ENCODE measurements at regions not wholly inside any gene's neighbourhood (a gene's known extent, or its start where the extent isn't known, plus 50 kb on each side); places are given as distances from the start of the nearest gene placed in this dataset.
"Not testable (repeated sequence)": the region's sequence is repeated elsewhere in the genome, so short reads cannot be mapped to it uniquely, and the experiment has no call there.

DNA sequence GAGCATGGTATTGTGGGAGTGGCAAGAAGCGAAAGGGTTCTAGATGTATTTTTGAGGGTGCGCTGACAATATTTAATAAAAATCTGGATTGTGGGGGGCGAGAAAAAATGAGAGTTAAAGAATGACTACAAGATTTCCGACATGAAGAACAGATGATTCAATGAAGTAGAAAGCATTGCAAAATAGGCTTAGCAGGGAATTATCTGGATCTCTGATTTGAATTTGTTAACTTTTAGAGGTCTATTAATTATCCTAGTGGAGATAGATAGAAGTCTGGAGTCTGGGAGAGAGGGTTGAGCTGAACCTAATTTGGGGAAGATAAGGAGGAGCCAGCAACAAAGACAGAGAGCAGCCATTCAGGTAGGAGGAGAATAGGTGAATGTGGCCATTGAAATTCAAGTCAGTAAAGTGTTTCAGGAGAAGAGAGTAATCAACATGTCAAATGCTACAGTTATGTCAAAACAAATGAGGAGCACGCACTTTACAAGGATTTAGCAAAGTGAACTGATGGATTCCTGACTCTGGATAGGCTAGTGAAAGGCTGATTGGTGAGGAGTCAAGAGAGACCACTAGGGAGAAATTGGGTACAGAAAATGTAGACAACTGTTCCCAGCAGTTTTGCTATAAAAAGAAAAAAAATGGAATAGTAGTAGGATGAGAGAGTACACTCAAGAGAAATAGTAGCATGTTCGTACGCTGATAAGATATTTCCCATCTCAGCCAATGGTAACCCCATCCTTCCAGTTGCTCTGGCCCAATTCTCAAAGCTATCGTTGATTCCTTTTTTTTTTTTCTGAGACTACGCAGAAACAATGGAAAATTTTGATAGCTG, 393.2 kb upstream of the CXADR start:
- 82% methylated on average over 9 of the region's 9 CpGs for WGBS
- intact Hi-C loops (cut with DNase I), result no loop called here
- Histone ChIP-seq H3K27me3 (replicated peaks; ENCODE audit: insufficient read depth) (no peaks in the 10 kb centered on the region), H3K9me3 (no peaks in the 10 kb centered on the region), H3K4me3 (no peak overlapping the region), H3K4me1 (replicated peaks) (peaks cover 4% of the 10 kb centered on the region), H3K27ac (no peak overlapping the region), H3K36me3 (no peaks in the 10 kb centered on the region)
- TF ChIP-seq, protein P1, sequence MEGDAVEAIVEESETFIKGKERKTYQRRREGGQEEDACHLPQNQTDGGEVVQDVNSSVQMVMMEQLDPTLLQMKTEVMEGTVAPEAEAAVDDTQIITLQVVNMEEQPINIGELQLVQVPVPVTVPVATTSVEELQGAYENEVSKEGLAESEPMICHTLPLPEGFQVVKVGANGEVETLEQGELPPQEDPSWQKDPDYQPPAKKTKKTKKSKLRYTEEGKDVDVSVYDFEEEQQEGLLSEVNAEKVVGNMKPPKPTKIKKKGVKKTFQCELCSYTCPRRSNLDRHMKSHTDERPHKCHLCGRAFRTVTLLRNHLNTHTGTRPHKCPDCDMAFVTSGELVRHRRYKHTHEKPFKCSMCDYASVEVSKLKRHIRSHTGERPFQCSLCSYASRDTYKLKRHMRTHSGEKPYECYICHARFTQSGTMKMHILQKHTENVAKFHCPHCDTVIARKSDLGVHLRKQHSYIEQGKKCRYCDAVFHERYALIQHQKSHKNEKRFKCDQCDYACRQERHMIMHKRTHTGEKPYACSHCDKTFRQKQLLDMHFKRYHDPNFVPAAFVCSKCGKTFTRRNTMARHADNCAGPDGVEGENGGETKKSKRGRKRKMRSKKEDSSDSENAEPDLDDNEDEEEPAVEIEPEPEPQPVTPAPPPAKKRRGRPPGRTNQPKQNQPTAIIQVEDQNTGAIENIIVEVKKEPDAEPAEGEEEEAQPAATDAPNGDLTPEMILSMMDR (IDR thresholded peaks at IDR 0.05), result no peak
- TF ChIP-seq POLR2AphosphoS5 (IDR thresholded peaks at IDR 0.05) (no peak), POLR2A (IDR thresholded peaks at IDR 0.05) (no peak)
- no peak for DNase-seq (ENCODE audit: low spot score)

DNA sequence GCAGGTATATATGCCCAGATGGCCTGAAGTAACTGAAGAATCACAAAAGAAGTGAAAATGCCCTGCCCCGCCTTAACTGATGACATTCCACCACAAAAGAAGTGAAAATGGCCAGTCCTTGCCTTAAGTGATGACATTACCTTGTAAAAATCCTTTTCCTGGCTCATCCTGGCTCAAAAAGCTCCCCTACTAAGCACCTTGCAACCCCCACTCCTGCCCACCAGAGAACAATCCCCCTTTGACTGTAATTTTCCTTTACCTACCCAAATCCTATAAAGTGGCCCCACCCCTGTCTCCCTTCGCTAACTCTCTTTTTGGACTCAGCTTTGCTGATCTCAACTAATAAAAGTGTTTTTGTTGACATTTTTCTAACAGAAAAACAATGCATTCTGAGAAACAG, 385.4 kb upstream of the CXADR start:
- H3K27me3 ChIP-seq (replicated peaks; ENCODE audit: insufficient read depth); intact Hi-C loops (cut with DNase I); H3K9me3 ChIP-seq; H3K4me1 ChIP-seq (replicated peaks); H3K36me3 ChIP-seq; DNase-seq (ENCODE audit: low spot score); H3K4me3 ChIP-seq; H3K27ac ChIP-seq: not testable (repeated sequence)
- 19% methylated on average over 2 of the region's 2 CpGs for WGBS

DNA sequence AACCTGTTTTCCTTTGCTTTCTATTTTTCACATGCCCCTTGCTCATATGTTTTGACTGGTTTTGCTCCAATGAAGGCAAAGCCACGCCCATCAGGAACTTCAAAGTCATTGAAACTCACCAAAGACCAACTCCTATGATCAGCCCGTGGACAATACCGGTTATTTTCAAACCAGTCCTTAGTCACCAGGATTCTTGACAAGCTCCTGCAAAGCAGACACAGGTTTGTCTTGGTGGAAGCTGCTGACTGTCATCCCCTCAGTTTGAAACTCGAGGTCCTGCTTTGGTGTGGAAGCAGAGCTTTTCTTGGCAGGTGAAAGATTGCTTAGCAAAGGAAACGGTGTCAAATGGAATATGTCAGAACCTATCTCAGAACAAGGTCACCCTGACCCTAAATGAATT, 384.7 kb upstream of the CXADR start:
- TF ChIP-seq, protein P1 (IDR thresholded peaks at IDR 0.05), result no peak
- TF ChIP-seq POLR2AphosphoS5 (IDR thresholded peaks at IDR 0.05) (no peak), POLR2A (IDR thresholded peaks at IDR 0.05) (no peak)
- Histone ChIP-seq H3K4me1 (replicated peaks) (no peaks in the 10 kb centered on the region), H3K4me3 (no peak overlapping the region), H3K36me3 (no peaks in the 10 kb centered on the region), H3K9me3 (no peaks in the 10 kb centered on the region), H3K27me3 (replicated peaks; ENCODE audit: insufficient read depth) (no peaks in the 10 kb centered on the region), H3K27ac (no peak overlapping the region)
- intact Hi-C loops (cut with DNase I), result no loop called here
- no peak for DNase-seq (ENCODE audit: low spot score)
- WGBS, result 33% methylated on average over 5 of the region's 5 CpGs

DNA sequence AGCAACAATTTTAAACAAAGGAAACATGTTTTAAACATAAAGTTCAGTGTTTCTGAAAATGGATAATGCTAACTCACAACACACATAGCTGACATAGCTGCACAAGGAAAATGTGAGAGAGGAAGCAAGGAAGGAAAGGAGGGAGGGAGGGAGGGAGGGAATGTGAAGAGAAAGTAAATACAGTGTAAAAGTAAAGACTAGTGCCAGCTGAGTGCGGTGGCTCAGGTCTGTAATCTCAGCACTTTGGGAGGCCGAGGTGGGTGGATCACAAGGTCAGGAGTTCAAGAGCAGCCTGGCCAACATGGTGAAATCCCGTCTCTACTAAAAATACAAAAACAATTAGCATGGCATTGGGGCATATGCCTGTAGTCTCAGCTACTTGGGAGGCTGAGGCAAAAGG, 373.7 kb upstream of the CXADR start:
- DNase-seq (ENCODE audit: low spot score); H3K4me1 ChIP-seq (replicated peaks); H3K9me3 ChIP-seq; H3K27me3 ChIP-seq (replicated peaks; ENCODE audit: insufficient read depth); intact Hi-C loops (cut with DNase I); H3K36me3 ChIP-seq: not testable (repeated sequence)
- peak overlapping the region; percentile 16 to 21 for H3K4me3 ChIP-seq
- H3K27ac ChIP-seq, result peak overlapping the region in 1 of 2 donors; percentile 6
- WGBS, result 32% methylated on average over 3 of the region's 3 CpGs

DNA sequence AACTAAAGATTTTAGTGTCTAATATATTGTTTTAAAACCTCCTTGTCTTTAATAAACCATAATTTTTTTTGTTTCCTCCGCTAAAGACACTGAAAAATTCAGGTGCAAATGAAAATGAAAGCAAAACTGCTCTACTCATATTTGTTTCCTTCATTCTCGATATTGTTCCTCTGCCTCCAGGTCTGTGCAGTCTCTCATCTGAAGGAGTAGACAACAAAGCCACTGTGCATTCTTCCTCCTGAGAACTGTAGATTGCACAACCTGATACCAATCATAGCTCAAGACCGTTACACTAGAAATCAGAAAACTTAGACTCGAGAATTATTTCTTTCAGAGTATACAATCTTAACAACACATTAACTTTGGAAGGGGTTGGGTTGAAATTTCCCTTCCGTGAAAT, 373.1 kb upstream of the CXADR start:
- peak overlapping the region in 1 of 2 donors; percentile 6 for H3K27ac ChIP-seq
- peak overlapping the region; percentile 16 to 21 for H3K4me3 ChIP-seq
- H3K27me3 ChIP-seq (replicated peaks; ENCODE audit: insufficient read depth), result no peaks in the 10 kb centered on the region
- no peaks in the 10 kb centered on the region for H3K4me1 ChIP-seq (replicated peaks)
- TF ChIP-seq, protein P1 (IDR thresholded peaks at IDR 0.05), result no peak
- no peak for TF ChIP-seq POLR2AphosphoS5 (IDR thresholded peaks at IDR 0.05)
- no peak for TF ChIP-seq POLR2A (IDR thresholded peaks at IDR 0.05)
- no peaks in the 10 kb centered on the region for H3K9me3 ChIP-seq
- intact Hi-C loops (cut with DNase I), result no loop called here
- no peak for DNase-seq (ENCODE audit: low spot score)
- H3K36me3 ChIP-seq, result no peaks in the 10 kb centered on the region
- 30% methylated on average over 5 of the region's 5 CpGs for WGBS

DNA sequence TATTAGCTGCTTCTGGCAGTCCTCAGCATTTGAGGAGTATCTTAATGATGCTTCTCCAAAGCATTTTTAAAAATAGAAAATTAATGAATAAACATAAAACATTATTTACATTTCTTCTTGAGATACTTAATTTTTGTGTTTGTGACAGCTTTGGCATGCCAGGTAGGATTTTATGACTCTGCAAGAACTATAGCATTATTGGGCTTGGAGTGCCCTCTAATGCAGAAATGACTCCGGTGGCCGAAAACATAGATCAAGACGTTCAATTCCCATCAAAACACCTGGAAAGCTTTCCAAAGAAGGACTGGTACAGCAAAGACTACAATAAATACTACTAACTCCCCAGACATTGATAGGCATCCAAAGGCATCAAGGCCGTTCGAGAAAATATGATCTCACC, 366.4 kb upstream of the CXADR start:
- intact Hi-C loops (cut with DNase I), result no loop called here
- DNase-seq (ENCODE audit: low spot score), result no peak
- Histone ChIP-seq H3K27ac (no peak overlapping the region), H3K4me1 (replicated peaks) (no peaks in the 10 kb centered on the region), H3K9me3 (no peaks in the 10 kb centered on the region), H3K4me3 (no peak overlapping the region), H3K27me3 (replicated peaks; ENCODE audit: insufficient read depth) (no peaks in the 10 kb centered on the region), H3K36me3 (no peaks in the 10 kb centered on the region)
- WGBS, result 86% methylated on average over 5 of the region's 5 CpGs
- TF ChIP-seq POLR2A (IDR thresholded peaks at IDR 0.05) (no peak), POLR2AphosphoS5 (IDR thresholded peaks at IDR 0.05) (no peak)
- TF ChIP-seq, protein P1 (IDR thresholded peaks at IDR 0.05), result peak in 1 of 4 experiments; percentile 11

Data from prostate gland (tissue), 2 donors.